Right hindlimb (tissue), 1 donor: ENCODE measurements at regions not wholly inside any gene's neighbourhood (a gene's known extent, or its start where the extent isn't known, plus 50 kb on each side); places are given as distances from the start of the nearest gene placed in this dataset.

Experiments used
- DNase-seq: peaks from one replicate; pipeline ENCODE4 v3.0.0-alpha.2; 2018

- no peak for DNase-seq
Observed at GRCh38 chr2:18922276-18922675, 332.9 kb upstream of the NT5C1B start.

GRCh38 chr2:18918280-18918679, 328.9 kb upstream of the NT5C1B start:
- DNase-seq, result no peak

GRCh38 chr2:18915227-18915626, 325.9 kb upstream of the NT5C1B start:
- no peak for DNase-seq

GRCh38 chr2:18913512-18913911, 324.1 kb upstream of the NT5C1B start:
- no peak for DNase-seq

- DNase-seq, result no peak
Observed at GRCh38 chr2:18912225-18912888, 323.0 kb upstream of the NT5C1B start.

- DNase-seq, result no peak
Observed at GRCh38 chr2:18911416-18911815, 322.0 kb upstream of the NT5C1B start.

GRCh38 chr2:18910843-18911242, 321.5 kb upstream of the NT5C1B start:
- DNase-seq, result no peak

- DNase-seq, result no peak
Observed at GRCh38 chr2:18907937-18908336, 318.6 kb upstream of the NT5C1B start.

GRCh38 chr2:18907508-18907907, 318.1 kb upstream of the NT5C1B start:
- DNase-seq, result no peak

- no peak for DNase-seq
Observed at GRCh38 chr2:18903750-18904149, 314.4 kb upstream of the NT5C1B start.

GRCh38 chr2:18901242-18901641, 311.9 kb upstream of the NT5C1B start:
- DNase-seq, result no peak

- no peak for DNase-seq
Observed at GRCh38 chr2:18900691-18901141, 311.3 kb upstream of the NT5C1B start.

- DNase-seq, result no peak
Observed at GRCh38 chr2:18899725-18900124, 310.4 kb upstream of the NT5C1B start.

GRCh38 chr2:18898271-18898670, 308.9 kb upstream of the NT5C1B start:
- DNase-seq, result no peak

GRCh38 chr2:18896125-18896764, 306.9 kb upstream of the NT5C1B start:
- DNase-seq, result peak; percentile 30

GRCh38 chr2:18891600-18892345, 302.4 kb upstream of the NT5C1B start:
- no peak for DNase-seq

- DNase-seq, result no peak
Observed at GRCh38 chr2:18889565-18890332, 300.4 kb upstream of the NT5C1B start.

GRCh38 chr2:18885457-18885856, 296.1 kb upstream of the NT5C1B start:
- no peak for DNase-seq

GRCh38 chr2:18883616-18884456, 294.5 kb upstream of the NT5C1B start:
- no peak for DNase-seq

GRCh38 chr2:18871430-18871829, 282.1 kb upstream of the NT5C1B start:
- no peak for DNase-seq

- no peak for DNase-seq
Observed at GRCh38 chr2:18870307-18870706, 280.9 kb upstream of the NT5C1B start.

GRCh38 chr2:18861951-18862350, 272.6 kb upstream of the NT5C1B start:
- no peak for DNase-seq
